ENCODE measurements at regions not wholly inside any gene's neighbourhood (a gene's known extent, or its start where the extent isn't known, plus 50 kb on each side); places are given as distances from the start of the nearest gene placed in this dataset.

GRCh38 chr7:84372712-84373111 lies 178.1 kb upstream of the SEMA3A start:
- POLR2A ChIA-PET, result no interaction called here

More at GRCh38 chr7:84372712-84373111, 178.1 kb upstream of the SEMA3A start:
- Histone ChIP-seq H3K9ac (0 out of 2 replicates have a peak overlapping the region, but pooled peaks have one; percentile 4), H3K9me2 (no peaks in the 10 kb centered on the region; the same call in 1 of the 2 replicates), H3K36me3 (replicated peaks in 1 of 2; ENCODE audit: control insufficient read depth in 1 of 2, insufficient read depth in 2 of 2, low read length in 1 of 2) (no peaks in the 10 kb centered on the region), H3K27me3 (ENCODE audit: insufficient read depth) (no peaks in the 10 kb centered on the region), H3K4me1 (ENCODE audit: control insufficient read depth in 1 of 2, insufficient read depth in 2 of 2, low read depth in 1 of 2, low read length in 1 of 2) (peaks cover 0 to 14% of the 10 kb centered on the region in 2 experiments; a peak in 2 of 4 replicates), H2AFZ (ENCODE audit: low read depth) (peak overlapping the region; percentile 11; the same call in 1 of the 2 replicates), H3K79me2 (ENCODE audit: insufficient read depth) (no peaks in the 10 kb centered on the region), H3K9me3 (no peaks in the 10 kb centered on the region), H3F3A (replicated peaks; ENCODE audit: insufficient read depth) (peaks cover 21% of the 10 kb centered on the region), H3K27ac (ENCODE audit: low read depth in 2 of 2, low read length in 1 of 2) (peak overlapping the region in 1 of 2 experiments; percentile 75; a peak in 2 of 4 replicates), H3K4me2 (no peak overlapping the region), H4K20me1 (ENCODE audit: insufficient read depth) (no peaks in the 10 kb centered on the region), H3K4me3 (ENCODE audit: low read depth in 2 of 2, low read length in 1 of 2) (no peak overlapping the region)
- 92% methylated on average over 4 of the region's 4 CpGs for WGBS (ENCODE audit: low lambda C conversion rate)
- TF ChIP-seq RCOR1 (IDR thresholded peaks at IDR 0.05; ENCODE audit: low read length) (no peak), REST (IDR thresholded peaks at IDR 0.05; ENCODE audit: low read depth, low read length) (no peak), USF2 (IDR thresholded peaks at IDR 0.05; ENCODE audit: borderline replicate concordance, low read depth, low read length) (no peak), ELF1 (IDR thresholded peaks at IDR 0.05) (no peak), MEF2A (IDR thresholded peaks at IDR 0.05; ENCODE audit: borderline replicate concordance, low read depth) (no peak), TCF12 (IDR thresholded peaks at IDR 0.05) (no peak), IRF3 (IDR thresholded peaks at IDR 0.05; ENCODE audit: low read depth, low read length) (no peak), FOSL2 (IDR thresholded peaks at IDR 0.05; ENCODE audit: borderline replicate concordance, low read depth) (no peak), SMC3 (IDR thresholded peaks at IDR 0.05; ENCODE audit: low read depth, low read length) (no peak), FOXJ3 (CRISPR knock-in tag; IDR thresholded peaks at IDR 0.05) (no peak)
- CTCF ChIA-PET, result interaction anchor here (1.0 to 2.0 kb wide), 3 partner anchors 10 to 16 kb away, joined by 3 to 4 read pairs (median 4); no protein-coding TSS in a partner anchor
- DNase-seq, result no peak
